GM18870 (cell line): ENCODE measurements at regions not wholly inside any gene's neighbourhood (a gene's known extent, or its start where the extent isn't known, plus 50 kb on each side); places are given as distances from the start of the nearest gene placed in this dataset.
"Not testable (repeated sequence)": the region's sequence is repeated elsewhere in the genome, so short reads cannot be mapped to it uniquely, and the experiment has no call there.

Experiments
- ATAC-seq: cut with Tn5 transposase; IDR thresholded peaks from one replicate; pipeline ENCODE4 v1.9.1; 2021; ENCODE audit warnings: moderate library complexity; ENCODE audit not compliant: unreplicated experiment

- no peak for ATAC-seq
Observed at GRCh38 chr9:75657015-75657414, 233.5 kb upstream of the PCSK5 start.

- ATAC-seq: no peak
Observed at GRCh38 chr9:75658301-75658905, 232.1 kb upstream of the PCSK5 start.

GRCh38 chr9:75664597-75664996, 225.9 kb upstream of the PCSK5 start:
- no peak for ATAC-seq

GRCh38 chr9:75666856-75667554, 223.5 kb upstream of the PCSK5 start:
- no peak for ATAC-seq

GRCh38 chr9:75669721-75670120, 220.8 kb upstream of the PCSK5 start:
- ATAC-seq: no peak

GRCh38 chr9:75671354-75671753, 219.1 kb upstream of the PCSK5 start:
- ATAC-seq: no peak

- ATAC-seq: no peak
Observed at GRCh38 chr9:75672478-75672877, 218.0 kb upstream of the PCSK5 start.

GRCh38 chr9:75683591-75683990, 206.9 kb upstream of the PCSK5 start:
- no peak for ATAC-seq

- no peak for ATAC-seq
Observed at GRCh38 chr9:75685062-75685461, 205.4 kb upstream of the PCSK5 start.

GRCh38 chr9:75687359-75687953, 203.0 kb upstream of the PCSK5 start:
- no peak for ATAC-seq

GRCh38 chr9:75690551-75690950, 199.9 kb upstream of the PCSK5 start:
- ATAC-seq: not testable (repeated sequence)

- ATAC-seq: no peak
Observed at GRCh38 chr9:75691408-75691807, 199.1 kb upstream of the PCSK5 start.

GRCh38 chr9:75692309-75692708, 198.2 kb upstream of the PCSK5 start:
- no peak for ATAC-seq

GRCh38 chr9:75695921-75696320, 194.6 kb upstream of the PCSK5 start:
- ATAC-seq: no peak

GRCh38 chr9:75699017-75699416, 191.5 kb upstream of the PCSK5 start:
- no peak for ATAC-seq

- ATAC-seq: no peak
Observed at GRCh38 chr9:75699625-75700251, 190.7 kb upstream of the PCSK5 start.

GRCh38 chr9:75700252-75700640, 190.2 kb upstream of the PCSK5 start:
- ATAC-seq: no peak

- ATAC-seq: no peak
Observed at GRCh38 chr9:75707191-75707590, 183.3 kb upstream of the PCSK5 start.

- ATAC-seq: no peak
Observed at GRCh38 chr9:75709698-75710097, 180.8 kb upstream of the PCSK5 start.

GRCh38 chr9:75712700-75713099, 177.8 kb upstream of the PCSK5 start:
- no peak for ATAC-seq

GRCh38 chr9:75713335-75713734, 177.1 kb upstream of the PCSK5 start:
- no peak for ATAC-seq

- no peak for ATAC-seq
Observed at GRCh38 chr9:75715360-75715759, 175.1 kb upstream of the PCSK5 start.
